ENCODE measurements at regions not wholly inside any gene's neighbourhood (a gene's known extent, or its start where the extent isn't known, plus 50 kb on each side); places are given as distances from the start of the nearest gene placed in this dataset.

GRCh38 chr4:141427726-141428296, 207.1 kb downstream of the ZNF330 start:
- Histone ChIP-seq H3K9me1 (replicated peaks; ENCODE audit: control insufficient read depth, extremely low read depth, insufficient read depth, low read length) (no peaks in the 10 kb centered on the region), H3K27me3 (ENCODE audit: control insufficient read depth in 2 of 2, insufficient read depth in 2 of 2, low read length in 2 of 2) (no peaks in the 10 kb centered on the region), H3K36me3 (ENCODE audit: control insufficient read depth in 2 of 2, extremely low read depth in 1 of 2, insufficient read depth in 2 of 2, low read length in 2 of 2) (no peaks in the 10 kb centered on the region), H2AFZ (ENCODE audit: low read depth, low read length) (no peak overlapping the region), H3K4me2 (ENCODE audit: insufficient read depth, low read length) (no peak overlapping the region), H3K9me3 (replicated peaks; ENCODE audit: control insufficient read depth, insufficient read depth, low read length) (no peaks in the 10 kb centered on the region), H4K20me1 (replicated peaks; ENCODE audit: control insufficient read depth, extremely low read depth, insufficient read depth, low read length) (no peaks in the 10 kb centered on the region), H3K4me3 (replicated peaks in 1 of 3; ENCODE audit: insufficient read depth in 1 of 3, low read depth in 1 of 3, low read length in 3 of 3) (no peak overlapping the region), H3K27ac (ENCODE audit: insufficient read depth, low read depth, low read length) (no peak overlapping the region), H3K9ac (replicated peaks; ENCODE audit: extremely low read depth, insufficient read depth, low read length) (no peak overlapping the region), H3K79me2 (ENCODE audit: control insufficient read depth, insufficient read depth, low read length) (no peaks in the 10 kb centered on the region), H3K4me1 (ENCODE audit: control insufficient read depth, extremely low read depth, insufficient read depth, low read length) (no peaks in the 10 kb centered on the region)
- TF ChIP-seq, protein P1, sequence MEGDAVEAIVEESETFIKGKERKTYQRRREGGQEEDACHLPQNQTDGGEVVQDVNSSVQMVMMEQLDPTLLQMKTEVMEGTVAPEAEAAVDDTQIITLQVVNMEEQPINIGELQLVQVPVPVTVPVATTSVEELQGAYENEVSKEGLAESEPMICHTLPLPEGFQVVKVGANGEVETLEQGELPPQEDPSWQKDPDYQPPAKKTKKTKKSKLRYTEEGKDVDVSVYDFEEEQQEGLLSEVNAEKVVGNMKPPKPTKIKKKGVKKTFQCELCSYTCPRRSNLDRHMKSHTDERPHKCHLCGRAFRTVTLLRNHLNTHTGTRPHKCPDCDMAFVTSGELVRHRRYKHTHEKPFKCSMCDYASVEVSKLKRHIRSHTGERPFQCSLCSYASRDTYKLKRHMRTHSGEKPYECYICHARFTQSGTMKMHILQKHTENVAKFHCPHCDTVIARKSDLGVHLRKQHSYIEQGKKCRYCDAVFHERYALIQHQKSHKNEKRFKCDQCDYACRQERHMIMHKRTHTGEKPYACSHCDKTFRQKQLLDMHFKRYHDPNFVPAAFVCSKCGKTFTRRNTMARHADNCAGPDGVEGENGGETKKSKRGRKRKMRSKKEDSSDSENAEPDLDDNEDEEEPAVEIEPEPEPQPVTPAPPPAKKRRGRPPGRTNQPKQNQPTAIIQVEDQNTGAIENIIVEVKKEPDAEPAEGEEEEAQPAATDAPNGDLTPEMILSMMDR (IDR thresholded peaks at IDR 0.05; ENCODE audit: extremely low read depth in 1 of 2, insufficient read depth in 1 of 2, low read depth in 1 of 2, low read length in 2 of 2) = no peak
- TF ChIP-seq FOS (IDR thresholded peaks at IDR 0.05; ENCODE audit: borderline replicate concordance, insufficient read depth, low read length) = no peak
- no peak for TF ChIP-seq MYC (IDR thresholded peaks at IDR 0.05; ENCODE audit: low read depth, low read length)
- TF ChIP-seq GATA2 (IDR thresholded peaks at IDR 0.05; ENCODE audit: insufficient read depth, insufficient read length, low read depth, low read length) = no peak
- TF ChIP-seq JUN (IDR thresholded peaks at IDR 0.05; ENCODE audit: borderline replicate concordance, insufficient read depth, insufficient read length, low read depth) = no peak
- no peak for DNase-seq (ENCODE audit: low read depth, low spot score)
- CTCF ChIA-PET = no interaction called here
- no peak for FAIRE-seq
- dilution Hi-C loops (cut with MboI; ENCODE audit: extremely low pct_ligation_motif_present, low sequenced_read_pairs) (no loop called here), intact Hi-C loops (cut with micrococcal nuclease) (no loop called here)
- no TSS peak for BruUV-seq (replicated peaks)
- POLR2A ChIA-PET = no interaction called here

- Histone ChIP-seq H3K9me3 (replicated peaks; ENCODE audit: control insufficient read depth, insufficient read depth, low read length) (no peaks in the 10 kb centered on the region), H3K9ac (replicated peaks; ENCODE audit: extremely low read depth, insufficient read depth, low read length) (no peak overlapping the region), H3K4me2 (ENCODE audit: insufficient read depth, low read length) (no peak overlapping the region), H3K36me3 (ENCODE audit: control insufficient read depth in 2 of 2, extremely low read depth in 1 of 2, insufficient read depth in 2 of 2, low read length in 2 of 2) (no peaks in the 10 kb centered on the region), H3K4me1 (ENCODE audit: control insufficient read depth, extremely low read depth, insufficient read depth, low read length) (no peaks in the 10 kb centered on the region), H2AFZ (ENCODE audit: low read depth, low read length) (no peak overlapping the region), H3K27me3 (ENCODE audit: control insufficient read depth in 2 of 2, insufficient read depth in 2 of 2, low read length in 2 of 2) (no peaks in the 10 kb centered on the region), H3K4me3 (replicated peaks in 1 of 3; ENCODE audit: insufficient read depth in 1 of 3, low read depth in 1 of 3, low read length in 3 of 3) (no peak overlapping the region), H3K27ac (ENCODE audit: insufficient read depth, low read depth, low read length) (no peak overlapping the region), H4K20me1 (replicated peaks; ENCODE audit: control insufficient read depth, extremely low read depth, insufficient read depth, low read length) (no peaks in the 10 kb centered on the region), H3K79me2 (ENCODE audit: control insufficient read depth, insufficient read depth, low read length) (no peaks in the 10 kb centered on the region), H3K9me1 (replicated peaks; ENCODE audit: control insufficient read depth, extremely low read depth, insufficient read depth, low read length) (no peaks in the 10 kb centered on the region)
- TF ChIP-seq JUN (IDR thresholded peaks at IDR 0.05; ENCODE audit: borderline replicate concordance, insufficient read depth, insufficient read length, low read depth) = no peak
- TF ChIP-seq FOS (IDR thresholded peaks at IDR 0.05; ENCODE audit: borderline replicate concordance, insufficient read depth, low read length) = no peak
- no peak for TF ChIP-seq MAX (IDR thresholded peaks at IDR 0.05; ENCODE audit: insufficient read depth, insufficient read length)
- no peak for TF ChIP-seq POLR2A (IDR thresholded peaks at IDR 0.05; ENCODE audit: low read depth, low read length)
- TF ChIP-seq GATA2 (IDR thresholded peaks at IDR 0.05; ENCODE audit: insufficient read depth, insufficient read length, low read depth, low read length) = no peak
- TF ChIP-seq, protein P1 (IDR thresholded peaks at IDR 0.05; ENCODE audit: extremely low read depth in 1 of 2, insufficient read depth in 1 of 2, low read depth in 1 of 2, low read length in 2 of 2) = no peak
- DNase-seq (ENCODE audit: low read depth, low spot score) (no peak), FAIRE-seq (no peak)
- intact Hi-C loops (cut with micrococcal nuclease) = no loop called here
- ChIA-PET CTCF (interaction anchor here (1.3 kb wide), 1 partner anchor 9 kb away, joined by 4 read pairs; no protein-coding TSS in a partner anchor), POLR2A (no interaction called here)
- no TSS peak for BruUV-seq (replicated peaks)
- dilution Hi-C loops (cut with MboI; ENCODE audit: extremely low pct_ligation_motif_present, low sequenced_read_pairs) = no loop called here
Observed at GRCh38 chr4:141429933-141430332, 206.4 kb upstream of the IL15 start.
